Activated CD4-positive, alpha-beta memory T cell treated with anti-CD3 and anti-CD28 coated beads, Interleukin-2, amount 10 ng/mL, durations not matched to agents 7 days and 5 days (primary cell): ENCODE measurements at regions not wholly inside any gene's neighbourhood (a gene's known extent, or its start where the extent isn't known, plus 50 kb on each side); places are given as distances from the start of the nearest gene placed in this dataset.
"Not testable (repeated sequence)": the region's sequence is repeated elsewhere in the genome, so short reads cannot be mapped to it uniquely, and the experiment has no call there.

Experiments used
- CTCF ChIA-PET: fragments of 350-600 bp; sonication (Branson Sonifier 250); formaldehyde crosslinking; loops from one replicate; lab custom pipeline; 2021; ENCODE audit warnings: antibody characterized with exemption, inconsistent platforms; lab: Charles Lee
- POLR2A ChIA-PET: fragments of 350-600 bp; sonication (Branson Sonifier 250); formaldehyde crosslinking; loops from one replicate; lab custom pipeline; 2021; ENCODE audit warnings: antibody characterized with exemption; lab: Charles Lee
- DNase-seq: peaks from one replicate; pipeline ENCODE4 v3.0.0-alpha.2; 2020
- H3K27ac Mint-ChIP-seq: one replicate; pipeline ENCODE4 v1.8.0; 2021; ENCODE audit warnings: mild to moderate bottlenecking, mixed read lengths
- H3K27me3 Mint-ChIP-seq: one replicate; pipeline ENCODE4 v1.8.0; 2021; ENCODE audit warnings: mixed read lengths
- H3K36me3 Mint-ChIP-seq: one replicate; pipeline ENCODE4 v1.8.0; 2021; ENCODE audit warnings: low read depth, mixed read lengths
- H3K4me1 Mint-ChIP-seq: one replicate; pipeline ENCODE4 v1.8.0; 2021; ENCODE audit warnings: mixed read lengths
- H3K4me3 Mint-ChIP-seq: one replicate; pipeline ENCODE4 v1.8.0; 2021; ENCODE audit warnings: mild to moderate bottlenecking, mixed read lengths
- H3K9me3 Mint-ChIP-seq: one replicate; pipeline ENCODE4 v1.8.0; 2021; ENCODE audit warnings: mixed read lengths

- POLR2A ChIA-PET, result no interaction called here
- Mint-ChIP-seq H3K9me3 (no peaks in the 10 kb centered on the region), H3K4me1 (peaks cover 4% of the 10 kb centered on the region), H3K27me3 (peaks cover 9% of the 10 kb centered on the region), H3K27ac (no peak overlapping the region), H3K4me3 (no peak overlapping the region), H3K36me3 (no peaks in the 10 kb centered on the region)
- CTCF ChIA-PET, result interaction anchor here (1.1 kb wide), 1 partner anchor 239 kb away, joined by 3 read pairs; no protein-coding TSS in a partner anchor
- DNase-seq, result no peak
These were observed 56.9 kb upstream of the CHST15 start for GRCh38 chr10:124150189-124150806.

- DNase-seq, result no peak
- POLR2A ChIA-PET, result no interaction called here
- no peaks in the 10 kb centered on the region for H3K36me3 Mint-ChIP-seq
- no peaks in the 10 kb centered on the region for H3K9me3 Mint-ChIP-seq
- CTCF ChIA-PET, result interaction anchor here (1.1 kb wide), 1 partner anchor 240 kb away, joined by 3 read pairs; no protein-coding TSS in a partner anchor
- H3K27ac Mint-ChIP-seq, result no peak overlapping the region
- H3K27me3 Mint-ChIP-seq, result peaks cover 9% of the 10 kb centered on the region
- peaks cover 4% of the 10 kb centered on the region for H3K4me1 Mint-ChIP-seq
- H3K4me3 Mint-ChIP-seq, result no peak overlapping the region
These were observed 56.0 kb upstream of the CHST15 start for GRCh38 chr10:124149189-124150042.

- H3K4me3 Mint-ChIP-seq, H3K36me3 Mint-ChIP-seq, H3K27me3 Mint-ChIP-seq, POLR2A ChIA-PET, H3K4me1 Mint-ChIP-seq, DNase-seq, H3K9me3 Mint-ChIP-seq, CTCF ChIA-PET, H3K27ac Mint-ChIP-seq: not testable (repeated sequence)
These were observed 55.3 kb upstream of the CHST15 start for GRCh38 chr10:124148509-124149188.

- POLR2A ChIA-PET, result no interaction called here
- no peaks in the 10 kb centered on the region for H3K9me3 Mint-ChIP-seq
- CTCF ChIA-PET, result no interaction called here
- no peak overlapping the region for H3K27ac Mint-ChIP-seq
- DNase-seq, result no peak
- no peaks in the 10 kb centered on the region for H3K36me3 Mint-ChIP-seq
- H3K4me3 Mint-ChIP-seq, result no peak overlapping the region
- peaks cover 4% of the 10 kb centered on the region for H3K4me1 Mint-ChIP-seq
- H3K27me3 Mint-ChIP-seq, result peaks cover 7% of the 10 kb centered on the region
These were observed 53.1 kb upstream of the CHST15 start for GRCh38 chr10:124146483-124146882.

GRCh38 chr10:124145109-124145870, 51.9 kb upstream of the CHST15 start:
- peaks cover under 1% of the 10 kb centered on the region for H3K27me3 Mint-ChIP-seq
- CTCF ChIA-PET, result no interaction called here

GRCh38 chr10:124144536-124144935, 51.1 kb upstream of the CHST15 start:
- Mint-ChIP-seq H3K9me3 (no peaks in the 10 kb centered on the region), H3K4me3 (no peak overlapping the region), H3K36me3 (no peaks in the 10 kb centered on the region), H3K4me1 (peaks cover 4% of the 10 kb centered on the region), H3K27me3 (peaks cover 1% of the 10 kb centered on the region), H3K27ac (no peak overlapping the region)
- CTCF ChIA-PET, result no interaction called here
- no peak for DNase-seq
- POLR2A ChIA-PET, result no interaction called here

More at GRCh38 chr10:124145109-124145870, 51.9 kb upstream of the CHST15 start:
- DNase-seq, result no peak
- POLR2A ChIA-PET, result no interaction called here
- H3K36me3 Mint-ChIP-seq, result no peaks in the 10 kb centered on the region
- H3K4me3 Mint-ChIP-seq, result no peak overlapping the region
- H3K9me3 Mint-ChIP-seq, result no peaks in the 10 kb centered on the region
- H3K27ac Mint-ChIP-seq, result no peak overlapping the region
- peaks cover 4% of the 10 kb centered on the region for H3K4me1 Mint-ChIP-seq

GRCh38 chr10:124143721-124144120, 50.3 kb upstream of the CHST15 start:
- ChIA-PET POLR2A (no interaction called here), CTCF (no interaction called here)
- no peak overlapping the region for H3K27ac Mint-ChIP-seq
- no peaks in the 10 kb centered on the region for H3K9me3 Mint-ChIP-seq
- H3K4me1 Mint-ChIP-seq, result peaks cover 4% of the 10 kb centered on the region
- H3K27me3 Mint-ChIP-seq, result peaks cover 1% of the 10 kb centered on the region
- H3K4me3 Mint-ChIP-seq, result no peak overlapping the region
- no peaks in the 10 kb centered on the region for H3K36me3 Mint-ChIP-seq
- no peak for DNase-seq
